Activated CD4-positive, CD25-positive, alpha-beta regulatory T cell (primary cell): ENCODE measurements at regions not wholly inside any gene's neighbourhood (a gene's known extent, or its start where the extent isn't known, plus 50 kb on each side); places are given as distances from the start of the nearest gene placed in this dataset.

ENCODE experiments used
- DNase-seq, 4 experiments: peaks; one replicate each; lab custom pipeline; 2025; lab: John Stamatoyannopoulos, UW

GRCh38 chr17:33514369-33514768 is 221.3 kb upstream of the ASIC2 start:
- no peak for DNase-seq

GRCh38 chr17:33515974-33516373 is 222.9 kb upstream of the ASIC2 start:
- no peak for DNase-seq

GRCh38 chr17:33516645-33517044 is 223.6 kb upstream of the ASIC2 start:
- no peak for DNase-seq

- DNase-seq: no peak
These were observed 224.7 kb upstream of the ASIC2 start for GRCh38 chr17:33517746-33518145.

GRCh38 chr17:33519692-33520091 is 226.6 kb upstream of the ASIC2 start:
- no peak for DNase-seq

- peak in 1 of 4 experiments; percentile 2 for DNase-seq
These were observed 227.6 kb upstream of the ASIC2 start for GRCh38 chr17:33520426-33521330.

- no peak for DNase-seq
These were observed 228.7 kb upstream of the ASIC2 start for GRCh38 chr17:33521784-33522183.

- DNase-seq: no peak
These were observed 229.5 kb upstream of the ASIC2 start for GRCh38 chr17:33522623-33523022.

- no peak for DNase-seq
These were observed 230.5 kb upstream of the ASIC2 start for GRCh38 chr17:33523577-33523981.

GRCh38 chr17:33525186-33525585 is 232.1 kb upstream of the ASIC2 start:
- no peak for DNase-seq

- DNase-seq: no peak
These were observed 233.6 kb upstream of the ASIC2 start for GRCh38 chr17:33526717-33527116.

- DNase-seq: no peak
These were observed 234.2 kb upstream of the ASIC2 start for GRCh38 chr17:33527290-33527689.

- DNase-seq: no peak
These were observed 235.8 kb upstream of the ASIC2 start for GRCh38 chr17:33528846-33529245.

GRCh38 chr17:33529816-33530215 is 236.7 kb upstream of the ASIC2 start:
- DNase-seq: no peak

- no peak for DNase-seq
These were observed 238.2 kb upstream of the ASIC2 start for GRCh38 chr17:33531311-33531710.

- no peak for DNase-seq
These were observed 241.0 kb upstream of the ASIC2 start for GRCh38 chr17:33534087-33534486.

GRCh38 chr17:33545124-33545523 is 252.0 kb upstream of the ASIC2 start:
- no peak for DNase-seq

- no peak for DNase-seq
These were observed 257.2 kb upstream of the ASIC2 start for GRCh38 chr17:33550261-33550660.

- DNase-seq: no peak
These were observed 258.0 kb upstream of the ASIC2 start for GRCh38 chr17:33551075-33551474.

GRCh38 chr17:33551911-33552310 is 258.8 kb upstream of the ASIC2 start:
- DNase-seq: no peak

GRCh38 chr17:33560165-33560564 is 267.1 kb upstream of the ASIC2 start:
- no peak for DNase-seq

GRCh38 chr17:33560871-33561270 is 267.8 kb upstream of the ASIC2 start:
- DNase-seq: no peak

GRCh38 chr17:33561569-33562334 is 268.7 kb upstream of the ASIC2 start:
- DNase-seq: no peak
